ENCODE measurements at regions not wholly inside any gene's neighbourhood (a gene's known extent, or its start where the extent isn't known, plus 50 kb on each side); places are given as distances from the start of the nearest gene placed in this dataset.
A peak's percentile ranks its signal among the peaks of the same experiment; 100 is the strongest.
"Not testable (repeated sequence)": the region's sequence is repeated elsewhere in the genome, so short reads cannot be mapped to it uniquely, and the experiment has no call there.

DNA sequence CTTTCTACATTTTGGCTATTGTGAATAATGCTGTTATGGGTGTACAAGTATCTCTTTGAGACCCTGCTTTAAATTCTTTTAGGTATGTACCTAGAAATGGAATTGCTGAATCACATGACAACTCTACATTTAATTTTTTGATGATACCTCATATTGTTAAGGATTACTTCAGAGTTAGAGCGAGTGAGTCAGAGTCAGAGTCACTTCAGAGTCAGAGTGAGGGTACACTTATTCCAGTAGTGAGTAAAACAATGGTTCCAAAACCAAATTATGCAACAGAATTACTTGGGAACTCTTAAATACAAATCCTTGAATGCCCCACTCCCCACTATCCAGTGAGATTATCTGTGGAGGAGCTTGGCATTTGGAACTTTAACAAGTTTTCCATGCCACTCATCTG lies 50.3 kb upstream of the SNRK start:
- no peak for DNase-seq
- no peaks in the 10 kb centered on the region for H3K27me3 ChIP-seq (ENCODE audit: control insufficient read depth, insufficient read depth, low read length)
- no peak overlapping the region for H3K4me3 ChIP-seq (ENCODE audit: insufficient read depth, low read depth, low read length)

DNA sequence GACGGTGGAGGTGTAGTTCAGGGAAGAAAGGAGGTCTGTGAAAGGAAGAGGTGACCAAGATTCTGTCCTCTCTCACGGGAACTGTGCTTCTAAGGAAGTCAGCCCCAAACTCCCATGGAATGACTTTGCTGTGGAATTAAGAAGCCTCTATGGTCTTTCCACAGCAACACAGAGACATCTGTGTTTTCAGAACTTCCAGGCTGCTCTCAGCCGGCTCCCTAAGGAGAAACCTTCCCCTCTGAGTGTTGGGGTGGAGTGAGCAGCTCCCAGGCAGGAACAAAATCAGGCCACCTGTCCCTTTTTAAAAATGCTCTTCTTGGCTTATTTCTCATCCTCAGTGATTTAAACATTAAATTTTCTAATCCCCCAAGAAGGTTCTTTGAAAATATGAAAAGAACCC lies 53.3 kb upstream of the SNRK start:
- Histone ChIP-seq H3K4me3 (ENCODE audit: insufficient read depth, low read depth, low read length) (no peak overlapping the region), H3K27me3 (ENCODE audit: control insufficient read depth, insufficient read depth, low read length) (no peaks in the 10 kb centered on the region), H3K36me3 (replicated peaks; ENCODE audit: control insufficient read depth, insufficient read depth, low read length) (no peaks in the 10 kb centered on the region)
- no peak for DNase-seq

More for the DNA sequence above, 50.3 kb upstream of the SNRK start:
- no peaks in the 10 kb centered on the region for H3K36me3 ChIP-seq (replicated peaks; ENCODE audit: control insufficient read depth, insufficient read depth, low read length)

DNA sequence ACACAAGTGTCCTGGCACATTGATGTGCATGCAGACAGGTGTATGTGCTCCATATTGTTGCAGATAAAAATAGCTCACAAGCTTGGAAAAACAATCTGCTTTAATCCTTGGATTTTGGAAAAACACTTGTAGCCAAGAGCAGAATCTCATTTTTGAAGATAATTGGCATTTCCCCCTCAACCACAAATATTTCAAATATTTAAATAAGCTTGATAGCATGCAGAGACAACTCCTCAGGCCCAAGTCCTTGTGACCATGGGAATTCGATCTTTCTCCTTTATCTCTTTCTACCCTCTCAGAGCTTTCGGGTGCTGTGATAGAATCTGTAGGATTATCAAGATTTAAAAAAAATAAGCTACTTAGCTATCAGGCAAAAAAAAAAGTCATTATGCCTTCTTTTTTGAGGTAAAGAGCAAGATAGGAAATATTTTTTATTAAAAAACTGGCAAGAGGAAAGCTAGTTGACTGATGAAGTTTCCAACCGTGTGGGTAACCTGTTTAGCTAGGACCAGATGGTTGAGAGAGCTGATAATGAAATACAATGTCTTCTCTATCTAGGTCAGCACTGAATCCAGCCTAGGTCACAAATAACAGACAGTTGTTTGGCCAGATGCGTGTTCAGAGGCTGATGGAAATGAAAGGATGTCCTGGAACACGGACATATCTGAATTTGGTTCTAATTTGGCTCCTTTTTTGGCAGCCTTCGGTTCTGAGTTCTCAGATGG lies 54.9 kb upstream of the SNRK start:
- Histone ChIP-seq H3K27me3 (ENCODE audit: control insufficient read depth, insufficient read depth, low read length) (no peaks in the 10 kb centered on the region), H3K4me3 (ENCODE audit: insufficient read depth, low read depth, low read length) (no peak overlapping the region), H3K36me3 (replicated peaks; ENCODE audit: control insufficient read depth, insufficient read depth, low read length) (no peaks in the 10 kb centered on the region)
- no peak for DNase-seq

DNA sequence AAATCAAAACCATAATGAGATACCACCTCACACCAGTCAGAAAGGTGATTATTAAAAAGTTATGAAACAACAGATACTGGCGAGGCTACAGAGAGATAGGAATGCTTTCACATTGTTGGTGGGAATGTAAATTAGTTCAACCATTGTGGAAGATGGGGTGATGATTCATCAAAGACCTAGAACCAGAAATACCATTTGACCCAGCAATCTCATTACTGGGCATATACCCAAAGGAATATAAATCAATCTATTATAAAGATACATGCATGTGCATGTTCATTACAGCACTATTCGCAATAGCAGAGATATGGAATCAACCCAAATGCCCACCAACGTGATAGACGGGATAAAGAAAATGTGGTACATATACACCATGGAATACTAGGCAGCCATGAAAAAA lies 56.5 kb upstream of the SNRK start:
- DNase-seq; H3K36me3 ChIP-seq (replicated peaks; ENCODE audit: control insufficient read depth, insufficient read depth, low read length); H3K4me3 ChIP-seq (ENCODE audit: insufficient read depth, low read depth, low read length); H3K27me3 ChIP-seq (ENCODE audit: control insufficient read depth, insufficient read depth, low read length): not testable (repeated sequence)

DNA sequence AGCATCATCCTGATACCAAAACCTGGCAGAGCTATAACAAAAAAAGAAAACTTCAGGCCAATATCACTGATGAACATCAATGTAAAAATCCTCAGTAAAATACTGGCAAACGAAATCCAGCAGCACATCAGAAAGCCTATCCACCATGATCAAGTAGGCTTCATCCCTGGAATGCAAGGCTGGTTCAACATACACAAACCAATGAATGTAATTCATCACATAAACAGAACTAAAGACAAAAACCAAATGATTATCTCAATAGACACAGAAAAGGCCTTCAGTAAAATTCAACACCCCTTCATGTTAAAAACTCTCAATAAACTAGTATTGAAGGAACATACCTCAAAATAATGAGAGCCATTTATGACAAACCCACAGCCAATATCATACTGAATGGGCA lies 58.7 kb upstream of the SNRK start:
- H3K27me3 ChIP-seq (ENCODE audit: control insufficient read depth, insufficient read depth, low read length); H3K36me3 ChIP-seq (replicated peaks; ENCODE audit: control insufficient read depth, insufficient read depth, low read length); DNase-seq; H3K4me3 ChIP-seq (ENCODE audit: insufficient read depth, low read depth, low read length): not testable (repeated sequence)

DNA sequence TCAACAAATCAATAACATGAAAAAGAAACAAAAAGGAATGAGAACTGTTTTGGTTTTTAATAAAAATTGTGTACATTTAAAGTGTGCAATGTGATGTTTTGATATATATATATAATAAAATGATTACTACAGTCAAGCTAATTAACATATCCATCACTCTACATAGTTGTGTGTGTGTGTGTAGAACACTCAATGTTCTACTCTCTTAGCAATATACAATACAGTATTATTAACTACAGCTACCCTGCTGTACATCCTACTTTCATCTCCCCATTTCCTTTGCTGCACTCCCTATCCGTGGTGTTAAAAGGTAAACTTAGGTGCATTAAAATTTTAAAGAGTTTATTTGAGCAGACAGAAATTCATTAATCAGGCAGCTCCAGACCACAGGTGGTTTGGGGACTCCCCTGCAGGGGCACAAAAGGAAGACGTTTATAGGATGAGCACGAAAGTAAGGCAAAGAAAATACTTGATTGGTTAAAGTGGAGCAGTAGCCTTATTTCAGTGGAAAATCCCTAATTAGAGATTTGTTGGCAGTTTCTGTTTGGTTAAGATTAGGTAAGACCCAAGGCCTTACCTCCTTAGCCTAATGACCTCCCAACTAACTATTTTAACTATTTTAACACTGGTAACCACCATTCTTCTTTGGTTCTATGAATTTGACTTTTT lies 61.8 kb upstream of the SNRK start:
- no peaks in the 10 kb centered on the region for H3K36me3 ChIP-seq (replicated peaks; ENCODE audit: control insufficient read depth, insufficient read depth, low read length)
- H3K27me3 ChIP-seq (ENCODE audit: control insufficient read depth, insufficient read depth, low read length) = no peaks in the 10 kb centered on the region
- DNase-seq = no peak
- H3K4me3 ChIP-seq (ENCODE audit: insufficient read depth, low read depth, low read length) = no peak overlapping the region

DNA sequence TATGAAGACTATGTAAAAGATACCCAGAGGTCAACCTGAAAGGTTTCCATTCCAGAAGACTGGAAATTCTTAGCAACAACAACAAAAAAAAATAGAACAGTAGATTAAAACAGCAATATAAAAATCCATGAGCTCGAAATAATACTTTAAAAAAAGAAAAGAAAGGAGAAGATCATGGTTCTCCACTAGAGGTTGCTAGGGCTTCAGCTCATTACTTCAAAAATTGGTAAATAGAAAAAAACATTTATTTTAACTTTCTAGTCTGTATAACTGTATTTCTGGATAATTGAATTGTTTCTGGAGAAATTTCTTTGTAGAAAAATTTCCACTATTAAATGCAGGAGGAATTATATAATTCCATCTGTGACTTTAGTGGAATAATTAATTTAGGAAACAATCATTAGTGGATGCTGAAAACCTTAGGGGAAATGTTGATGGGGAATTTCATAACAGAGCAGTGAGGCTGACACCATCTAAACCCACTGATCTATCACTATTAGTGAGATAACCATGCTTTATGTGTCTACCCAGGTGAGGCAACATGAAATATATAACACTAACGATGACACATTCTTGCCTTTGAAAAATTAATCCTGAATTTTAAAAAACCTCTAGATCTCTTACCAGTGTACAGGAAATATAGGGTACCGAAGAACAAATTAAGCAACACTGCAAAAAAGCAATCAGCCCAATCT lies 62.5 kb upstream of the SNRK start:
- Histone ChIP-seq H3K36me3 (replicated peaks; ENCODE audit: control insufficient read depth, insufficient read depth, low read length) (no peaks in the 10 kb centered on the region), H3K4me3 (ENCODE audit: insufficient read depth, low read depth, low read length) (no peak overlapping the region), H3K27me3 (ENCODE audit: control insufficient read depth, insufficient read depth, low read length) (no peaks in the 10 kb centered on the region)
- DNase-seq = no peak

DNA sequence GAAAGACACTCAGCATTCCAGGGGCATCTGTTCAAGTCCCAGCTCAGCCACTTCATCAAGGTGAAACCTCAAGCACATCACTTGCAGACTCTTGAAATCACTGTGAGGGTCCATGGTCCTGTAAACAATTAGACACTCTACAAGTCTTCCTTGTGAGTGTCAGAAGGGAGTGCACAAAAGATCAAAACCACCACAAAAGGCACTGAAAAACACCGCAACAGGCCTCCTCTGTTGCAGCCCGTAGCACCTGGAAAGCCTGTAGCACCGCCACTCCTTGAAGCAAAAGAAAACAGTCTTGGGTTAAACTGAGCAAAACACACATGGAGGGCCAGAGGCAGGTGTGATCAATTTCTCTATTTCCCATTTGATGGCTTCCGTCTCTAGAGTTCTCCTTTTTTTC lies 63.8 kb upstream of the SNRK start:
- Histone ChIP-seq H3K36me3 (replicated peaks; ENCODE audit: control insufficient read depth, insufficient read depth, low read length) (no peaks in the 10 kb centered on the region), H3K27me3 (ENCODE audit: control insufficient read depth, insufficient read depth, low read length) (no peaks in the 10 kb centered on the region), H3K4me3 (ENCODE audit: insufficient read depth, low read depth, low read length) (no peak overlapping the region)
- no peak for DNase-seq

DNA sequence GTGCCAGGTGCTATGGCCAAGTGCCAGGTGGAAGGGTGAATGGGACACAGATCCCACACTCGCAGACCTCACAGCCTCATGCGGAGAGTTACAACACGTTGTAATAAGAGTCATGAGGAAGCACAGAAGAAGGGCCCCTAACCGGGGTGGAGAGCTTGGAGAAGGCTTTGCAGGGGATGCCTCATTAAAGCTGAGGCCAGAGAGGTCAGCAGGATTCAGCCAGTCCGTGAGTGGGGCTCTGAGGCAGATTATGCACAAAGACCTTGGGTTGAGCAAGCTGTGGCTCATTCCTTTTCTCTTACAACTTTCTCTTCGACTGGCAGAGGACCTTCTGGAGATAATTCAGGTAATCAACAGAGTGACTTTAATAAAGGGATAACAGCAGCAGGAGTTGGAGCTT lies 65.3 kb upstream of the SNRK start:
- no peak for DNase-seq

DNA sequence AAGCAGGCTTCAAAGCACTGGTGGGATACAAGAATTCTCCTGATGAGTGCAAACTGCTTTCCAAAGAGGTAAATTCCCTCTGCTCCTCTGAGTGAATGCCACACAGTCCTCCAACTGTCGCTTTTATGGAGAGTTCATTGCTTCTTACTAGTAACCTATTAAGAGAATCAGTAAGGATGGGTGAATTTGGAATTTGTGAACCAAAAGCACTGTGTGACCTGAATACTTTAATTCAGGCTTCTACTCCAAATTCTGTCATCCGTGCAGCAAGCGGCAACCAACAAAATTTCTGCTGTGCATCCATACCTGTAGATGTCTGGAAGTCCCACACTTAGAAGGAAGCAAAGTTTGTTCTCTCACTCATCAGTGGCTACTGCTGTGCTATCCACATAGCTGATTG lies 66.7 kb upstream of the SNRK start:
- Histone ChIP-seq H3K36me3 (replicated peaks; ENCODE audit: control insufficient read depth, insufficient read depth, low read length) (no peaks in the 10 kb centered on the region), H3K27me3 (ENCODE audit: control insufficient read depth, insufficient read depth, low read length) (no peaks in the 10 kb centered on the region), H3K4me3 (ENCODE audit: insufficient read depth, low read depth, low read length) (no peak overlapping the region)
- no peak for DNase-seq

More for the DNA sequence above, 65.3 kb upstream of the SNRK start:
- no peaks in the 10 kb centered on the region for H3K27me3 ChIP-seq (ENCODE audit: control insufficient read depth, insufficient read depth, low read length)
- H3K36me3 ChIP-seq (replicated peaks; ENCODE audit: control insufficient read depth, insufficient read depth, low read length) = no peaks in the 10 kb centered on the region
- no peak overlapping the region for H3K4me3 ChIP-seq (ENCODE audit: insufficient read depth, low read depth, low read length)

DNA sequence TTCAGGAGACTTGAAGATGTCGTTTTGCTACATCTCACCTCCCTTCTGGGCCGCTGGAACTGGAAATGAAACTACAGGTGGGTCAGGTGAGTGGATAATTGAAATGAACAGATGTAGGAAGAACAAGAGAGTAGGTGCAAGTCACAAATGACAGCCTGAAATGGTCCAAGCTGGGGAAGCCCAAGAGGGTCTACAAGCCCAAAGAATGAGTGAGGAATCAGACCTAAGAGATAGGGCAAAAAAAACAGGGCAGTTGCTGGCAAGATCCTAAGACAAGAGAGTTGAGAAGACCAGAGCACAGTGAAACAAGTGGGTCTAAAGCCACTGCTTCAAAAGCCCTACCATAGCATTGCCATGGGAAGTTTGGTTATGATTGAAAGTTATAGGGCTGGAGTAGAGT lies 67.4 kb upstream of the SNRK start:
- Histone ChIP-seq H3K36me3 (replicated peaks; ENCODE audit: control insufficient read depth, insufficient read depth, low read length) (no peaks in the 10 kb centered on the region), H3K27me3 (ENCODE audit: control insufficient read depth, insufficient read depth, low read length) (no peaks in the 10 kb centered on the region), H3K4me3 (ENCODE audit: insufficient read depth, low read depth, low read length) (no peak overlapping the region)
- DNase-seq = no peak

DNA sequence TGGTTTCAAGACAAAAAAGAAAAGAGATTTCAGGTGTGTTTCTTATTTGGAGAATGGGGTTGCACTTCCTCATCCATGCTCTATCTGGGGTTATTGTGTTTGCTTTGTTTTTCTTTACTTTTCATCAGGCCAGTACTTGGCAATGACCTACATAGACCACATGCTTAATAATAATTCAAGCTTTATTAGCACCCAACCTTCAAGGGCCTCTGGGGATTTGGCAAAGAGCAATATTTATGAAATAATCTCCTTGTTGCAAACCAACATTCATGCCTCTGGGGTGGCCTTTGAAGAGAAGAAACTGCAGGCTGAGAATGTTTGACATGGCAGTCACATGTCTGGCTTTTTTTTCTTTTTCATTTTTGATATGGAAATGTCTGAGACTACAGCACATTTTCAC lies 68.2 kb upstream of the SNRK start:
- Histone ChIP-seq H3K4me3 (ENCODE audit: insufficient read depth, low read depth, low read length) (no peak overlapping the region), H3K36me3 (replicated peaks; ENCODE audit: control insufficient read depth, insufficient read depth, low read length) (no peaks in the 10 kb centered on the region), H3K27me3 (ENCODE audit: control insufficient read depth, insufficient read depth, low read length) (no peaks in the 10 kb centered on the region)
- no peak for DNase-seq

DNA sequence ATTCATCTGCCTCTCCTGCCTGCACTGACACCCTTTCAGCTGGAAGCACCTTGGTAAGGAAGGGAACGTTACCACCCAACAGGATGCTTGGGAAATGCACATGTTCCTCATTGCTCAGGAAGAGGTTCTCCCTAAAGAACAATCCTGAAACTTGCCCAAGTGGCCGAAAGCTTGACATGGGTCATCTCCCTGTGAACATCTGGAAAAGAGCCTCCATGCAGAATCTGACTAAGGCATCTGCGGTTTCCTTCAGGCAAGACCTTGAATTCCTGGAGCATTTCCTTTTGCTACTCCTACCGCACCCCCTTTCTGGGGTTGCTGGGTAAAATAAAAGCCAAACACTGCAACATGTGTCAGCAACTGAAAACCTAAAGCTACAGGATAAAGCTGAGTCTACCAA lies 68.7 kb upstream of the SNRK start:
- DNase-seq = no peak
- Histone ChIP-seq H3K4me3 (ENCODE audit: insufficient read depth, low read depth, low read length) (no peak overlapping the region), H3K27me3 (ENCODE audit: control insufficient read depth, insufficient read depth, low read length) (no peaks in the 10 kb centered on the region), H3K36me3 (replicated peaks; ENCODE audit: control insufficient read depth, insufficient read depth, low read length) (no peaks in the 10 kb centered on the region)

DNA sequence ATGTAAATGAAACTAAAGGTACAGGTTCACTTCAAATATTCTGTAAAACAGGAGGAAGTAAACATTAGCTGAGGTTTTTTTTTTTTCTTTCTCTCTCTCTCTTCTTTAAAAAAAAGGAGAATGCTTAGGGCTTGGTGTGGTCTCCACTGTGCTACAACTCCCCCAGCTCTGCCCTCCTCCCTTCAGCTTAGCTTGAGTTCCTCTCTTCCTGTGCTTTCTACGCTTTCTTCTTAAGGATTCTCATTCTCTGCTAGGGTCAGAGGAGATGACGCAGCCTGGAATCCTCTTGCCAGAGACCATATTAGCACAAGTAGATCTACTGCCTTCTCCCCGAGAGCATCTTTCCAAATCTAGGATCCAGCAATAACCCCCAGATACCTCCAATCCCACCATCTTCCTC lies 69.1 kb upstream of the SNRK start:
- H3K36me3 ChIP-seq (replicated peaks; ENCODE audit: control insufficient read depth, insufficient read depth, low read length) = no peaks in the 10 kb centered on the region
- no peaks in the 10 kb centered on the region for H3K27me3 ChIP-seq (ENCODE audit: control insufficient read depth, insufficient read depth, low read length)
- no peak overlapping the region for H3K4me3 ChIP-seq (ENCODE audit: insufficient read depth, low read depth, low read length)
- no peak for DNase-seq

DNA sequence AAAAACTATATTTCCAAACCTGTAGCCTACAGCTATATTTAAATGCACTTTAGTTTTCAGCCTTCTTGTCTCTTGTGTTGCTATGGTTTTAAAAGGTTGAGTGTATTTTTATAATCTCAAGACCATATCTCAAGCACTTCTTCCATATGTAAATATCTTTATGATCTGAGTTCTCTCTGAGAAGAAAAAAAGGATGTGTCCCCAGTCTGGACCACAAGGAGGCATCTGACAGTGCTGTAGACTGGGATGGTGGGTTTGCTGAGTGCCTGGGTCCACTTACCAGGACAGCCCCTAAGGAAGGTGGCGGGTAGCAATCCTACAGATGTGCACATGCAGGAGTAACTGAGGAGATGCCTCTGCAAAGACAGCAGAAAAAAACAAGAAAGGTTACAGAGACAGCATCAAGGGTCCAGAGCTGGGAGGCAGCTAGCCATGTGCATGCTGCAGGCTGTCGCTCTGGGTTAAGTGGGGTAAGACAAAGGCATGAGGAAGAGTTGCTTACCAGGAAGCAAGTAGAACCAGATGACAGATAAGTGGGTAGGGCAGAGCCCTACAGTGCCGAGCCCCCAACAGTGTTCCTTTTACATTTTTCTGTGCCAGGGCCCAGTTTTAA lies 70.6 kb upstream of the SNRK start:
- Histone ChIP-seq H3K27me3 (ENCODE audit: control insufficient read depth, insufficient read depth, low read length) (no peaks in the 10 kb centered on the region), H3K4me3 (ENCODE audit: insufficient read depth, low read depth, low read length) (no peak overlapping the region), H3K36me3 (replicated peaks; ENCODE audit: control insufficient read depth, insufficient read depth, low read length) (no peaks in the 10 kb centered on the region)
- peak; percentile 24 for DNase-seq
